ENCODE measurements at regions not wholly inside any gene's neighbourhood (a gene's known extent, or its start where the extent isn't known, plus 50 kb on each side); places are given as distances from the start of the nearest gene placed in this dataset.

GRCh38 chr2:163207693-163208370, 369.3 kb upstream of the KCNH7 start:
- TF ChIP-seq, protein P1, sequence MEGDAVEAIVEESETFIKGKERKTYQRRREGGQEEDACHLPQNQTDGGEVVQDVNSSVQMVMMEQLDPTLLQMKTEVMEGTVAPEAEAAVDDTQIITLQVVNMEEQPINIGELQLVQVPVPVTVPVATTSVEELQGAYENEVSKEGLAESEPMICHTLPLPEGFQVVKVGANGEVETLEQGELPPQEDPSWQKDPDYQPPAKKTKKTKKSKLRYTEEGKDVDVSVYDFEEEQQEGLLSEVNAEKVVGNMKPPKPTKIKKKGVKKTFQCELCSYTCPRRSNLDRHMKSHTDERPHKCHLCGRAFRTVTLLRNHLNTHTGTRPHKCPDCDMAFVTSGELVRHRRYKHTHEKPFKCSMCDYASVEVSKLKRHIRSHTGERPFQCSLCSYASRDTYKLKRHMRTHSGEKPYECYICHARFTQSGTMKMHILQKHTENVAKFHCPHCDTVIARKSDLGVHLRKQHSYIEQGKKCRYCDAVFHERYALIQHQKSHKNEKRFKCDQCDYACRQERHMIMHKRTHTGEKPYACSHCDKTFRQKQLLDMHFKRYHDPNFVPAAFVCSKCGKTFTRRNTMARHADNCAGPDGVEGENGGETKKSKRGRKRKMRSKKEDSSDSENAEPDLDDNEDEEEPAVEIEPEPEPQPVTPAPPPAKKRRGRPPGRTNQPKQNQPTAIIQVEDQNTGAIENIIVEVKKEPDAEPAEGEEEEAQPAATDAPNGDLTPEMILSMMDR (IDR thresholded peaks at IDR 0.05; ENCODE audit: low read length) = no peak
- no peak for TF ChIP-seq EZH2 (IDR thresholded peaks at IDR 0.05; ENCODE audit: borderline replicate concordance, low read length)

Data from OCI-LY1 (cell line).